ENCODE measurements at regions not wholly inside any gene's neighbourhood (a gene's known extent, or its start where the extent isn't known, plus 50 kb on each side); places are given as distances from the start of the nearest gene placed in this dataset.

DNA sequence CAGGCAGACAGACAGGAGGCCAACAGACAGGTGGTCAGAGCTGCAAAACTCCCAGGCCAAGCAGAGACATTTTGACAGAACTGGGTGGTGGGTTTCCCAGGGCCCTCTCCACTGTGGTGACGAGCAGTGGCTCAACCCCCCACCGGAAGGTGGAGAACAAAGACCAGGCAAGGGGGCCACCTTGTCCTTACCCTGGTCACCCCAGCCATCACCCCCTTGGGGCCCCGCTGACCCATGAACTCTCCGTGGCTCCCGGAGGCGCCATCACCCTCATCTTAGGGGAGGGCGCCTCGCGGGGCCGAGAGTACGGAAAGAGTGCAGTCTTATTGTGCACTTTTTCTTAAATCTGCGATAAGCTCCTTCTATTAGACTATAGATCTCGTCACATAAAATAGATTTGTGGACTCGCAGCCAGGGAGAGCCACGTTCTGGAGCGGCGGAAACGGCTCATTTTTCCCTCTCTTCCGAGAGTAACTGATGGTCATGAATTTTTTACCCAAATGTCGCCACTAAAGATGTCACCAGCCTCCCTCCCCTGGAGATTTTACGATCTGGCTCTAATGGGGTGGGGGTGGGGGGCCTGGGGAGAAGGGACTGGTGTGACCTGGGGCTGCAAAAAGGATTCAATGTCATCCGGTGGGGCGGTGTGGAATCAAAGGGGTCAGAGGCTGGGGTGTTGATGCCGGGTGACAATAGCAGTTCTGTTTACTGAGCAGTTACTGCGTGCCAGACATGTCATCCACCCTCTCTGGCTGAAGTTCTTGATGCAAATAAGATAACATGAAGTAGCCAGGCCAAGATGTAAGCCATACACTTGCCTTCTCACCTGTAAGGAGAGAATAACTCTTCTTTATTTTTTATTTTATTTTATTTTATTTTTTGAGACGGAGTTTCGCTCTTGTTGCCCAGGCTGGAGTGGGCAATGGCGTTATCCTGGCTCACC, 71.1 kb upstream of the MYL10 start:
- ATAC-seq, result no peak
- TF ChIP-seq, protein P1, sequence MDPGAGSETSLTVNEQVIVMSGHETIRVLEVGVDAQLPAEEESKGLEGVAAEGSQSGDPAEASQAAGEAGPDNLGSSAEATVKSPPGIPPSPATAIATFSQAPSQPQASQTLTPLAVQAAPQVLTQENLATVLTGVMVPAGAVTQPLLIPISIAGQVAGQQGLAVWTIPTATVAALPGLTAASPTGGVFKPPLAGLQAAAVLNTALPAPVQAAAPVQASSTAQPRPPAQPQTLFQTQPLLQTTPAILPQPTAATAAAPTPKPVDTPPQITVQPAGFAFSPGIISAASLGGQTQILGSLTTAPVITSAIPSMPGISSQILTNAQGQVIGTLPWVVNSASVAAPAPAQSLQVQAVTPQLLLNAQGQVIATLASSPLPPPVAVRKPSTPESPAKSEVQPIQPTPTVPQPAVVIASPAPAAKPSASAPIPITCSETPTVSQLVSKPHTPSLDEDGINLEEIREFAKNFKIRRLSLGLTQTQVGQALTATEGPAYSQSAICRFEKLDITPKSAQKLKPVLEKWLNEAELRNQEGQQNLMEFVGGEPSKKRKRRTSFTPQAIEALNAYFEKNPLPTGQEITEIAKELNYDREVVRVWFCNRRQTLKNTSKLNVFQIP (CRISPR knock-in tag; IDR thresholded peaks at IDR 0.05; ENCODE audit: borderline replicate concordance, low read depth), result no peak
- TF ChIP-seq ZNF8 (CRISPR knock-in tag; IDR thresholded peaks at IDR 0.05) (no peak), ARNTL (CRISPR knock-in tag; IDR thresholded peaks at IDR 0.05; ENCODE audit: borderline replicate concordance, low read depth) (no peak), GLIS3 (CRISPR knock-in tag; IDR thresholded peaks at IDR 0.05) (no peak), ZFP3 (CRISPR knock-in tag; IDR thresholded peaks at IDR 0.05) (no peak), BACH2 (CRISPR knock-in tag; IDR thresholded peaks at IDR 0.05; ENCODE audit: borderline replicate concordance) (no peak), RARB (CRISPR knock-in tag; IDR thresholded peaks at IDR 0.05) (no peak)

DNA sequence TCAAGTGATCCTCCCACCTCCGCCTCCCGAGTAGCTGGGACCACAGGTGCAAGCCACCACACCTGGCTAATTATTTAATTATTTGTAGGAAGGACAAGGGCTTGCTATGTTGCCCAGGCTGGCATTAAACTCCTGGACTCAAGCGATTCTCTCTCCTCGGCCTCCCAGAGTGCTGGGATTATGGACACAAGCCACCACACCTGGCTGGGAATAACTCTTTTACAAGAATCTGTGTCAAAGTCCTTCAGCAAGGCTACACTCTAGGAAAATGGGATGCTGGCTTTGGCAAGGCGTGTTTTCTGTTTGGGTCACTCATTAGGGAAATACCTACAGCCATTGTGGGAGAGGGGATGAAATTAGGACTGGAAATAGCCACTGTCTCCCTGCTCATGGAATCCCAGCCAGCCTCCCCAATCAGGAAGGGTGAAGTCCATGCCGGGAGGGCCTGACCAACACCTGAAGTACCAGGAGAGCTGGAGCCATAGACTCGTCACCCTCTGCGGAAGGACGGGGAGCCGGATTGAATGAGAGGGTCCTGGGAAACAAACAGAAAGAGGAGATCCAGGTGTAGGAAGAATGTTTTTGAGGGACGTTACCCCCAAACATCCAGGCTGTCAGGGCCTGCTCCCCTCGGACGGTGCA, 72.2 kb upstream of the MYL10 start:
- no peak for TF ChIP-seq RARB (CRISPR knock-in tag; IDR thresholded peaks at IDR 0.05)
- TF ChIP-seq, protein P2, sequence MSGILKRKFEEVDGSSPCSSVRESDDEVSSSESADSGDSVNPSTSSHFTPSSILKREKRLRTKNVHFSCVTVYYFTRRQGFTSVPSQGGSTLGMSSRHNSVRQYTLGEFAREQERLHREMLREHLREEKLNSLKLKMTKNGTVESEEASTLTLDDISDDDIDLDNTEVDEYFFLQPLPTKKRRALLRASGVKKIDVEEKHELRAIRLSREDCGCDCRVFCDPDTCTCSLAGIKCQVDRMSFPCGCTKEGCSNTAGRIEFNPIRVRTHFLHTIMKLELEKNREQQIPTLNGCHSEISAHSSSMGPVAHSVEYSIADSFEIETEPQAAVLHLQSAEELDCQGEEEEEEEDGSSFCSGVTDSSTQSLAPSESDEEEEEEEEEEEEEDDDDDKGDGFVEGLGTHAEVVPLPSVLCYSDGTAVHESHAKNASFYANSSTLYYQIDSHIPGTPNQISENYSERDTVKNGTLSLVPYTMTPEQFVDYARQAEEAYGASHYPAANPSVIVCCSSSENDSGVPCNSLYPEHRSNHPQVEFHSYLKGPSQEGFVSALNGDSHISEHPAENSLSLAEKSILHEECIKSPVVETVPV (CRISPR knock-in tag; IDR thresholded peaks at IDR 0.05), result no peak
- TF ChIP-seq, protein P3, sequence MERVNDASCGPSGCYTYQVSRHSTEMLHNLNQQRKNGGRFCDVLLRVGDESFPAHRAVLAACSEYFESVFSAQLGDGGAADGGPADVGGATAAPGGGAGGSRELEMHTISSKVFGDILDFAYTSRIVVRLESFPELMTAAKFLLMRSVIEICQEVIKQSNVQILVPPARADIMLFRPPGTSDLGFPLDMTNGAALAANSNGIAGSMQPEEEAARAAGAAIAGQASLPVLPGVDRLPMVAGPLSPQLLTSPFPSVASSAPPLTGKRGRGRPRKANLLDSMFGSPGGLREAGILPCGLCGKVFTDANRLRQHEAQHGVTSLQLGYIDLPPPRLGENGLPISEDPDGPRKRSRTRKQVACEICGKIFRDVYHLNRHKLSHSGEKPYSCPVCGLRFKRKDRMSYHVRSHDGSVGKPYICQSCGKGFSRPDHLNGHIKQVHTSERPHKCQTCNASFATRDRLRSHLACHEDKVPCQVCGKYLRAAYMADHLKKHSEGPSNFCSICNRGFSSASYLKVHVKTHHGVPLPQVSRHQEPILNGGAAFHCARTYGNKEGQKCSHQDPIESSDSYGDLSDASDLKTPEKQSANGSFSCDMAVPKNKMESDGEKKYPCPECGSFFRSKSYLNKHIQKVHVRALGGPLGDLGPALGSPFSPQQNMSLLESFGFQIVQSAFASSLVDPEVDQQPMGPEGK (CRISPR knock-in tag; IDR thresholded peaks at IDR 0.05; ENCODE audit: borderline replicate concordance), result no peak
- TF ChIP-seq CREB5 (CRISPR knock-in tag; IDR thresholded peaks at IDR 0.05; ENCODE audit: low read depth), result no peak
- no peak for TF ChIP-seq ZNF70 (CRISPR knock-in tag; IDR thresholded peaks at IDR 0.05)
- no peak for TF ChIP-seq ZNF565 (CRISPR knock-in tag; conservative IDR thresholded peaks at IDR 0.05; ENCODE audit: low read depth)
- no peak for TF ChIP-seq PPARA (CRISPR knock-in tag; IDR thresholded peaks at IDR 0.05; ENCODE audit: borderline replicate concordance)
- TF ChIP-seq ISL1 (CRISPR knock-in tag; IDR thresholded peaks at IDR 0.05), result no peak
- no peak for TF ChIP-seq SNAI2 (CRISPR knock-in tag; IDR thresholded peaks at IDR 0.05)
- no peak for TF ChIP-seq ZFP30 (CRISPR knock-in tag; IDR thresholded peaks at IDR 0.05)
- no peak for TF ChIP-seq TSHZ2 (CRISPR knock-in tag; IDR thresholded peaks at IDR 0.05)
- no peak for TF ChIP-seq BACH2 (CRISPR knock-in tag; IDR thresholded peaks at IDR 0.05; ENCODE audit: borderline replicate concordance)
- TF ChIP-seq GLIS3 (CRISPR knock-in tag; IDR thresholded peaks at IDR 0.05), result no peak
- TF ChIP-seq, protein P1 (CRISPR knock-in tag; IDR thresholded peaks at IDR 0.05; ENCODE audit: borderline replicate concordance, low read depth), result no peak
- no peak for TF ChIP-seq CSDC2 (CRISPR knock-in tag; IDR thresholded peaks at IDR 0.05)
- TF ChIP-seq ARNTL (CRISPR knock-in tag; IDR thresholded peaks at IDR 0.05; ENCODE audit: borderline replicate concordance, low read depth), result no peak
- ATAC-seq, result no peak
